Right lobe of liver (tissue), 6 donors: ENCODE measurements at regions not wholly inside any gene's neighbourhood (a gene's known extent, or its start where the extent isn't known, plus 50 kb on each side); places are given as distances from the start of the nearest gene placed in this dataset.
"Not testable (repeated sequence)": the region's sequence is repeated elsewhere in the genome, so short reads cannot be mapped to it uniquely, and the experiment has no call there.

Experiments
- ATAC-seq, 4 donors: fragments of 200-7000 bp; cut with Tn5 transposase; one replicate each; pipeline ENCODE4 v1.9.1; 2020; ENCODE audit warnings: mild to moderate bottlenecking in 4 of 4, moderate library complexity in 4 of 4
- DNase-seq, 3 donors: peaks; one replicate each; pipeline ENCODE4 v3.0.0-alpha.2; 2020
- H3K27ac ChIP-seq, 3 donors: fragments of 200-600 bp; one replicate each; pipeline ENCODE4 v1.8.0; 2022
- H3K27me3 ChIP-seq, 2 donors: fragments of 200-600 bp; one replicate each; pipeline ENCODE4 v1.8.0; 2022
- H3K36me3 ChIP-seq, 4 donors: fragments of 200-600 bp; sonication (generic) in 1 of 4; one replicate each; pipeline versions ENCODE4 v1.5.1 to v1.8.0; 2017 to 2022; ENCODE audit warnings: control low read depth in 1 of 4
- H3K4me1 ChIP-seq, 4 donors: fragments of 200-600 bp; sonication (generic) in 1 of 4; one replicate each; pipeline versions ENCODE4 v1.5.1 to v1.8.0; 2017 to 2022; ENCODE audit warnings: control low read depth in 1 of 4
- H3K4me3 ChIP-seq, 3 donors: fragments of 200-600 bp; one replicate each; pipeline ENCODE4 v1.8.0; 2022
- H3K9me3 ChIP-seq, 4 donors: fragments of 200-600 bp; sonication (generic) in 1 of 4; one replicate each; pipeline versions ENCODE4 v1.5.1 to v1.8.0; 2017 to 2022; ENCODE audit warnings: control low read depth in 1 of 4
- POLR2A ChIP-seq: fragments of 450-650 bp; IDR thresholded peaks from one replicate; pipeline ENCODE4 v1.6.1; 2017; ENCODE audit warnings: antibody characterized with exemption, mild to moderate bottlenecking
- WGBS: methylation state at CpG from one replicate; pipeline ENCODE4 v1.1.6; 2018; ENCODE audit warnings: low coverage, low lambda C conversion rate; ENCODE audit not compliant: insufficient coverage; ENCODE audit errors: missing lambda C conversion rate; 5-methylcytosine and 5-hydroxymethylcytosine counted together
- intact Hi-C, 2 donors: fragments of 100-400 bp; cut with DNase I; formaldehyde crosslinking; loops; one replicate each; pipeline versions ENCODE4 v1.11.2 to v1.14.1; 2022
- TF ChIP-seq, protein P1 (sequence below), 4 donors: fragments of 200-600 bp in 3 of 4; fragments of 450-650 bp in 1 of 4; IDR thresholded peaks; one replicate each; pipeline versions ENCODE4 v1.5.1 to v1.8.0; 2016 to 2022; ENCODE audit warnings: antibody characterized with exemption in 4 of 4, mild to moderate bottlenecking in 2 of 4
- donor health status: DM: no; HTN: yes; CAD: no.
- donor health status: DM: no; HTN: no; CAD: no.
- donor health status: DM: no; HTN: no; CAD: no.
- donor health status: DM: no; HTN: yes; CAD: no.
- donor health status: DM: no; HTN: yes; CAD: no.

GRCh38 chr12:30278401-30278800 is 417.3 kb downstream of the IPO8 start:
- Histone ChIP-seq H3K4me1 (no peaks in the 10 kb centered on the region), H3K27ac (no peak overlapping the region), H3K4me3 (no peak overlapping the region), H3K9me3 (no peaks in the 10 kb centered on the region), H3K36me3 (no peaks in the 10 kb centered on the region), H3K27me3 (no peaks in the 10 kb centered on the region)
- peak in 1 of 4 donors; percentile 47 for ATAC-seq
- DNase-seq = no peak
- intact Hi-C loops = no loop called here
- TF ChIP-seq POLR2A = no peak
- TF ChIP-seq, protein P1, sequence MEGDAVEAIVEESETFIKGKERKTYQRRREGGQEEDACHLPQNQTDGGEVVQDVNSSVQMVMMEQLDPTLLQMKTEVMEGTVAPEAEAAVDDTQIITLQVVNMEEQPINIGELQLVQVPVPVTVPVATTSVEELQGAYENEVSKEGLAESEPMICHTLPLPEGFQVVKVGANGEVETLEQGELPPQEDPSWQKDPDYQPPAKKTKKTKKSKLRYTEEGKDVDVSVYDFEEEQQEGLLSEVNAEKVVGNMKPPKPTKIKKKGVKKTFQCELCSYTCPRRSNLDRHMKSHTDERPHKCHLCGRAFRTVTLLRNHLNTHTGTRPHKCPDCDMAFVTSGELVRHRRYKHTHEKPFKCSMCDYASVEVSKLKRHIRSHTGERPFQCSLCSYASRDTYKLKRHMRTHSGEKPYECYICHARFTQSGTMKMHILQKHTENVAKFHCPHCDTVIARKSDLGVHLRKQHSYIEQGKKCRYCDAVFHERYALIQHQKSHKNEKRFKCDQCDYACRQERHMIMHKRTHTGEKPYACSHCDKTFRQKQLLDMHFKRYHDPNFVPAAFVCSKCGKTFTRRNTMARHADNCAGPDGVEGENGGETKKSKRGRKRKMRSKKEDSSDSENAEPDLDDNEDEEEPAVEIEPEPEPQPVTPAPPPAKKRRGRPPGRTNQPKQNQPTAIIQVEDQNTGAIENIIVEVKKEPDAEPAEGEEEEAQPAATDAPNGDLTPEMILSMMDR (IDR thresholded peaks at IDR 0.05) = no peak

DNA sequence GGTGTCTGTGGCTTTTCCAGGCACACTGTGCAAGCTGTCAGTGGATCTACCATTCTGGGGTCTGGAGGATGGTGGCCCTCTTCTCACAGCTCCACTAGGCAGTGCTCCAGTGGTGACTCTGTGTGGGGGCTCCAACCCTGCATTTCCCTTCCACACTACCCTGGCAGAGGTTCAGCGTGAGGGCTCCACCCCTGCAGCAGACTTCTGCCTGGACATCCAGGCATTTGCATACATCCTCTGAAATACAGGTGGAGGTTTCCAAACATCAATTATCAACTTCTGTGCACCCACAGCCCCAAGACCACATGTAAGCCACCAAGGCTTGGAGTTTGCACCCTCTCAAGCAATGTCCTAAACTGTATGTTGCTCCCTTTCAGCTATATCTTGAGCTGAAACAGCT is 423.2 kb downstream of the IPO8 start:
- no CpG with 5 or more reads among the region's 1 CpG for WGBS
- H3K27ac ChIP-seq, ATAC-seq, H3K27me3 ChIP-seq, intact Hi-C loops, H3K4me1 ChIP-seq, H3K9me3 ChIP-seq, H3K36me3 ChIP-seq, H3K4me3 ChIP-seq, DNase-seq: not testable (repeated sequence)

GRCh38 chr12:30269496-30269895 is 426.2 kb downstream of the IPO8 start:
- Histone ChIP-seq H3K36me3 (no peaks in the 10 kb centered on the region), H3K27me3 (no peaks in the 10 kb centered on the region), H3K4me3 (no peak overlapping the region), H3K4me1 (no peaks in the 10 kb centered on the region), H3K27ac (no peak overlapping the region), H3K9me3 (no peaks in the 10 kb centered on the region)
- ATAC-seq (no peak), DNase-seq (no peak)
- TF ChIP-seq, protein P1 (IDR thresholded peaks at IDR 0.05) = no peak
- no peak for TF ChIP-seq POLR2A
- intact Hi-C loops = no loop called here

DNA sequence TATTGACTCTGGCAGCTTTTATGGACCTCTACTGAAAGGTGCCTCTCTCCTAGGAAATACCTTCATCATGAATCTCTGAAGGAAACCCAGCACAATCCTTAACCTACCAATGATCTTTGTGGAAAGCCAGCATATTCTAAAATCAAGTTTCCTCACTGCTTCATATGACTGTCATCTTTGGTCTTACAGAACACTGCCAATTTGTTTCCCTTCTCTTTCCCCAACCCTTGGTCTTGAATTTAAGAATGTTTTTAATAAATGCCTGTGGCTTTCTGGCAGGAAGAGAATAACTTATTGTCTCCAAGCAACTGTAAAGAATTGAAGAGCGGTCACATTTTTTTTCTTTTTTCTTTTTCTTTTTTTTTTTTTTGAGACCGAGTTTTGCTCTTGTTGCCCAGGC is 427.6 kb downstream of the IPO8 start:
- no peak for ATAC-seq
- no peak overlapping the region for H3K4me3 ChIP-seq
- DNase-seq = no peak
- intact Hi-C loops = no loop called here
- TF ChIP-seq, protein P1 (IDR thresholded peaks at IDR 0.05) = no peak
- TF ChIP-seq POLR2A = no peak
- H3K36me3 ChIP-seq = no peaks in the 10 kb centered on the region
- H3K9me3 ChIP-seq = no peaks in the 10 kb centered on the region
- H3K27ac ChIP-seq = no peak overlapping the region
- no peaks in the 10 kb centered on the region for H3K4me1 ChIP-seq
- WGBS = 83% methylated on average over 2 of the region's 2 CpGs
- H3K27me3 ChIP-seq = no peaks in the 10 kb centered on the region

GRCh38 chr12:30263434-30263833 is 432.2 kb downstream of the IPO8 start:
- H3K27ac ChIP-seq = no peak overlapping the region
- H3K27me3 ChIP-seq = no peaks in the 10 kb centered on the region
- DNase-seq (no peak), ATAC-seq (no peak)
- no CpG with 5 or more reads among the region's 2 CpGs for WGBS
- no peaks in the 10 kb centered on the region for H3K36me3 ChIP-seq
- no peaks in the 10 kb centered on the region for H3K9me3 ChIP-seq
- no peak overlapping the region for H3K4me3 ChIP-seq
- intact Hi-C loops = no loop called here
- H3K4me1 ChIP-seq = no peaks in the 10 kb centered on the region
- TF ChIP-seq, protein P1 (IDR thresholded peaks at IDR 0.05) = no peak
- TF ChIP-seq POLR2A = no peak
